Astrocyte of the spinal cord (primary cell): ENCODE measurements at regions not wholly inside any gene's neighbourhood (a gene's known extent, or its start where the extent isn't known, plus 50 kb on each side); places are given as distances from the start of the nearest gene placed in this dataset.

ENCODE experiments used
- DNase-seq: peaks from one replicate; pipeline ENCODE4 v3.0.0; 2011; ENCODE audit warnings: low read depth, low spot score
- H3K4me3 ChIP-seq: 2 replicates; pipeline ENCODE4 v1.5.1; 2011; ENCODE audit warnings: low read depth, mild to moderate bottlenecking, low read length, moderate library complexity
- in situ Hi-C: cut with HindIII; loops from 2 replicates; pipeline ENCODE4 v1.10.0; 2017; ENCODE audit warnings: low sequenced_read_pairs
- TF ChIP-seq, protein P1 (sequence below): IDR thresholded peaks from 2 replicates; pipeline ENCODE4 v1.5.1; 2012; ENCODE audit warnings: low read depth, mild to moderate bottlenecking, low read length, inconsistent platforms

DNA sequence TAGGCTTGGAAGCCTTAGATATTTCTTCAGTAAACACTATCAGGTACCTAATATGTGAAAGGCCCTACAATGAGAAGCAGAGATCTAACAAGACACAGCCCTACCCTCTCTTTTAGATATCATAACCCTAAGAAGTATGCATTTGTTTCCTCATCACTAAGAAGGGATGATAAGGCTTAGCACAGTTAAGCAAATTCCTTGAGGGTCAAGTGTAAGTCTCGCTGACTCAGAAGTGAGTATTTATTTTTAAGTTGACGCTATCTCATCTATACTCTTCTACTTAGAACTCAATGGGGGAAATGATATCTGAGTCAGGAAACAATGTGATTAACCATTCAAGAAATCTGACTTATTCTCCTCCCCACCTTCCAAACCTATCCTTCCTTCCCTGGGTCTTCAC, 149.7 kb downstream of the ESM1 start:
- no peak overlapping the region for H3K4me3 ChIP-seq
- in situ Hi-C loops, result no loop called here
- TF ChIP-seq, protein P1, sequence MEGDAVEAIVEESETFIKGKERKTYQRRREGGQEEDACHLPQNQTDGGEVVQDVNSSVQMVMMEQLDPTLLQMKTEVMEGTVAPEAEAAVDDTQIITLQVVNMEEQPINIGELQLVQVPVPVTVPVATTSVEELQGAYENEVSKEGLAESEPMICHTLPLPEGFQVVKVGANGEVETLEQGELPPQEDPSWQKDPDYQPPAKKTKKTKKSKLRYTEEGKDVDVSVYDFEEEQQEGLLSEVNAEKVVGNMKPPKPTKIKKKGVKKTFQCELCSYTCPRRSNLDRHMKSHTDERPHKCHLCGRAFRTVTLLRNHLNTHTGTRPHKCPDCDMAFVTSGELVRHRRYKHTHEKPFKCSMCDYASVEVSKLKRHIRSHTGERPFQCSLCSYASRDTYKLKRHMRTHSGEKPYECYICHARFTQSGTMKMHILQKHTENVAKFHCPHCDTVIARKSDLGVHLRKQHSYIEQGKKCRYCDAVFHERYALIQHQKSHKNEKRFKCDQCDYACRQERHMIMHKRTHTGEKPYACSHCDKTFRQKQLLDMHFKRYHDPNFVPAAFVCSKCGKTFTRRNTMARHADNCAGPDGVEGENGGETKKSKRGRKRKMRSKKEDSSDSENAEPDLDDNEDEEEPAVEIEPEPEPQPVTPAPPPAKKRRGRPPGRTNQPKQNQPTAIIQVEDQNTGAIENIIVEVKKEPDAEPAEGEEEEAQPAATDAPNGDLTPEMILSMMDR, result no peak
- peak; percentile 29 for DNase-seq

DNA sequence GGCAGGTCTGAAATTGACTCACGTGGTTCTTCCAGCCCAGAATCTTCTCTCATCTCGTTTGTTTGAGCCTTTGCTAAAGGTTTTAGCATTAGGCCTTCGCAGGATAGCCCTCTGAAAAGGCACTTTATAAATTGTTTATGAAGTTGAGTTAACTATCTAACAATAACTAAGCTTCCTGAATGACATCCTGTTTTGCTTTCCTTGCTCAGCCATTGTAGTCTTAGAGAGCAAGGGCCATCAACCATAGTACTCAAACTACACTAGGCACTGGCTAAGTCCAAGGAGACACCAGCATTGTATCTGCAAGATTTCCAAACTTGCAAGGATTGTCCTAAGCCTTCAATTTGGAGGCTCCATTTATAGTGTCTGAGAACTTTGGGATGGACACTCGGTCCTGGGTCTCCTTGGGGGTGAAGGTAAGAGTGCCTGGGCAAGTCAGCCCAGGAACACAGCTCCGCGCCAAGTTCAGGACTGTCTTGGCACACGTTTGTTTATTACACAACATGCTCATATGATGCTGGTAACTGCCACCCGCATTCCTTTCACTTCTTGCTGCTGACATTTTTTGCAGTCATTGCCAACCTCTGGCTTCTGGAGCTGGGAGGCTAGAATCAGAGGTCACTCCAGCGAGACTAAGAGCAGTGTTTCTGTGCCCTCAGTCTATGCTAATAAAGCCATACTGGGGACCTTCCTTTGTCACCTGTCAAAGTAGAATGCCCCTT, 151.1 kb downstream of the ESM1 start:
- H3K4me3 ChIP-seq, result no peak overlapping the region
- TF ChIP-seq, protein P1, result no peak
- in situ Hi-C loops, result no loop called here

DNA sequence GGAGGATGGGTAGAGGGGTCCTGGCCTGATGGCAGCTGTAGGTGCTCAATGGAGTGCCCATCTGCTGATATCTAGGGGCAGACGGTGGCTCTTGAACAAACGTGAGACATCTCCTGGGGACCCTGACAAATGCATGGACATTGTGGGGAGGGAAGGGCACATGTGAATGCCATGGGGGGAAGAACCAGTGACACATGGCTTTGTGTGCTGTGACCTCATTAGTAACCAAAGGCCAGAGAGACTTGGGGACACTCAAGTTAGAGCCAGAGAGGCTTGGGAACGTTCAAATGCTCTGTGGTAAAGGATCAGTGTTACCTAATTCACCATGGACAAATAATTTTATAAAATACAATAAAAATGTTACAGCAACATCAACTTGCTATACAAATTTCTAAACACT, 151.8 kb downstream of the ESM1 start:
- TF ChIP-seq, protein P1, result no peak
- no peak overlapping the region for H3K4me3 ChIP-seq
- no peak for DNase-seq
- in situ Hi-C loops, result no loop called here

More for the DNA sequence above, 151.1 kb downstream of the ESM1 start:
- DNase-seq, result no peak

DNA sequence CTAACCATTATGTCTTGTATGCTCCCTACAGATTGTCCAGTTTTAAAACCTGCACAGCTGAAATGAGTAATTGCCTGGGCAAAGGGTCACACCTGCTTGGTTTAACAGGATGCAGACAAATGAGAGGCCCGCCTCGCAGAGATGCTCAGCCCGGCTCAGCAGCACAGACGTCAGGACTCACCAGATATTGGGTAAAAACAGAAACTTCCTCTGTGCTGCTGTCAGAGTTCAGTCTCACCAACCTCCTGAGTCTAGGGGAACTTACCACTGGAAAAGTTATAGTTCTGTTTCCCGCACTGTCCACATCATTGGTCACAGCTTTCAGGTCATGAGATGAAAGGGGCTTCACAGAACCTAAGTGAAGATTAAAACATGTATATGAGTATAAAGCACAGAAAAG, 152.5 kb downstream of the ESM1 start:
- H3K4me3 ChIP-seq, result no peak overlapping the region
- no peak for DNase-seq
- in situ Hi-C loops, result no loop called here
- TF ChIP-seq, protein P1, result no peak

DNA sequence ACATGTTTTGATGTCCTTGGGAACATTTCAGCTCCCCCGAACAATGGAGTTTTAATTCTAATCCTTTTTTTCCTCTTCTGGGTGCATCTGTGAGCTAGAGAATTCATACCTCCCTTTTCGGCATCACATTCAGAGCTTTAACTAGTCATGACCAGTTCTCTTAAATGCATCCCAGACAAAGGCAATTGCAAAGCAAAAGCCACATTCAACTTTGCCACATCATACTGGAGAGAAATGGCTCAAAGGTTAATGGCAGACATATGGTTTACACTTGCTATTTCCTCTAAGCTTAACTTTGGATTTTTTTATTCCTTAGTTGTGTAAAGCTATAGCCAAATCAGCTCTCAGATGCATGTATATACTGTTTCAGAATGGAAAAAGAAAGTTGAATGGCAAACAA, 153.3 kb downstream of the ESM1 start:
- peak; percentile 61 for DNase-seq
- in situ Hi-C loops, result no loop called here
- no peak overlapping the region for H3K4me3 ChIP-seq
- TF ChIP-seq, protein P1, result no peak

DNA sequence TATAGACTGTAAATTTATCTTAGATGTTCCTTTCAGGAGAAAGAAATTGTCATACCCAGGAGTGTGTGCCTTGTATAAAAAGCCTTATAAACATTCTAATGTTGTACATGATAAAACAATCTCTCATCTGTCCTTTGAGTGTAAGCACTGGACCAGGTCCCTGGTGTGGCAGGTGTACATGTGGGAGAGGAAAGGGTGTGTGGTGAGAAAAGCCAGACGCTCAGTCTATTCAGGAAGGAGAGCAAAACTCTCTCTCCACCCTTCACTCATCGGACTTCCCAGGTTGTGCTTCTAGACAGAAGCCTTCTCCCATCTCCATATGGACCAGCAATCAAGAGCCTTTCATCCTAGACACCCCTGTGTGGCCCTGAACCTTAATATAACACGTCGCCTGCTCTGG, 154.2 kb downstream of the ESM1 start:
- TF ChIP-seq, protein P1, result no peak
- DNase-seq, result no peak
- in situ Hi-C loops, result no loop called here
- no peak overlapping the region for H3K4me3 ChIP-seq
